Astrocyte (in vitro differentiated cells and primary cell): ENCODE measurements at regions not wholly inside any gene's neighbourhood (a gene's known extent, or its start where the extent isn't known, plus 50 kb on each side); places are given as distances from the start of the nearest gene placed in this dataset.

Source experiments
- EZH2 ChIP-seq: IDR thresholded peaks from 2 replicates; pipeline ENCODE4 v1.6.1; 2012; ENCODE audit warnings: mild to moderate bottlenecking, low read length, inconsistent platforms; ENCODE audit not compliant: insufficient read depth
- TF ChIP-seq, protein P1 (sequence below): IDR thresholded peaks from 2 replicates; pipeline ENCODE4 v1.5.1; 2011; ENCODE audit warnings: low read depth, mild to moderate bottlenecking, inconsistent platforms, low read length, moderate library complexity; ENCODE audit not compliant: insufficient read depth

DNA sequence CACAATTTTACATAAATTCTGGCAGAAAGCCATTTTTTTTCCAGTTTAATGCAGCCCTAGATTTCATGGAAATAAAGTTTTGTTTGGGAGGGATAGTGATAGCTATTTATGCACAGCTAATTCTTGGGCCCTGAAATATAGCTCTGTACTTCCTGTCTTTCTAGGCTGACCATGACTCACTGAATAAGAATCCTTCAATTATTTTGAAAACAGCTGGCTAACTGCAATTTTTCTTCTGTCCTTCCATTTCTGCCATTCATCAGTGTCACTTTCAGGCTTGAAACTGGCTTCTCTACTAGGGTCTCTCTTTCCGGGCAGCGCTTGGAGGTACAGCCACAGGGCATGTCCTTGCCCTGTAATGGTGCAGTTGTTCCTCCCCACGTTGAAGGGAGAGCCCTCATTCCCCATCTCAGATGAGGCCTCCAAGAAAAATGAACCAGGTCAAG is 97.1 kb upstream of the TMEM178A start:
- TF ChIP-seq, protein P1, sequence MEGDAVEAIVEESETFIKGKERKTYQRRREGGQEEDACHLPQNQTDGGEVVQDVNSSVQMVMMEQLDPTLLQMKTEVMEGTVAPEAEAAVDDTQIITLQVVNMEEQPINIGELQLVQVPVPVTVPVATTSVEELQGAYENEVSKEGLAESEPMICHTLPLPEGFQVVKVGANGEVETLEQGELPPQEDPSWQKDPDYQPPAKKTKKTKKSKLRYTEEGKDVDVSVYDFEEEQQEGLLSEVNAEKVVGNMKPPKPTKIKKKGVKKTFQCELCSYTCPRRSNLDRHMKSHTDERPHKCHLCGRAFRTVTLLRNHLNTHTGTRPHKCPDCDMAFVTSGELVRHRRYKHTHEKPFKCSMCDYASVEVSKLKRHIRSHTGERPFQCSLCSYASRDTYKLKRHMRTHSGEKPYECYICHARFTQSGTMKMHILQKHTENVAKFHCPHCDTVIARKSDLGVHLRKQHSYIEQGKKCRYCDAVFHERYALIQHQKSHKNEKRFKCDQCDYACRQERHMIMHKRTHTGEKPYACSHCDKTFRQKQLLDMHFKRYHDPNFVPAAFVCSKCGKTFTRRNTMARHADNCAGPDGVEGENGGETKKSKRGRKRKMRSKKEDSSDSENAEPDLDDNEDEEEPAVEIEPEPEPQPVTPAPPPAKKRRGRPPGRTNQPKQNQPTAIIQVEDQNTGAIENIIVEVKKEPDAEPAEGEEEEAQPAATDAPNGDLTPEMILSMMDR = no peak
- no peak for TF ChIP-seq EZH2
